Activated CD4-positive, alpha-beta T cell treated with anti-CD3 and anti-CD28 coated beads, Interleukin-2, amount 10 ng/mL, durations not matched to agents 24 days and 14 days (primary cell): ENCODE measurements at regions not wholly inside any gene's neighbourhood (a gene's known extent, or its start where the extent isn't known, plus 50 kb on each side); places are given as distances from the start of the nearest gene placed in this dataset.

ENCODE experiments used
- DNase-seq: peaks from one replicate; pipeline ENCODE4 v3.0.0; 2022
- H3K27ac Mint-ChIP-seq: one replicate; pipeline ENCODE4 v1.8.0; 2022; ENCODE audit warnings: mild to moderate bottlenecking, mixed read lengths
- H3K27me3 Mint-ChIP-seq: one replicate; pipeline ENCODE4 v1.8.0; 2022; ENCODE audit warnings: mixed read lengths
- H3K36me3 Mint-ChIP-seq: one replicate; pipeline ENCODE4 v1.8.0; 2022; ENCODE audit warnings: low read depth, mild to moderate bottlenecking, mixed read lengths
- H3K4me1 Mint-ChIP-seq: one replicate; pipeline ENCODE4 v1.8.0; 2021; ENCODE audit warnings: mixed read lengths
- H3K4me3 Mint-ChIP-seq: one replicate; pipeline ENCODE4 v1.8.0; 2022; ENCODE audit warnings: mild to moderate bottlenecking, moderate library complexity, mixed read lengths
- H3K9me3 Mint-ChIP-seq: one replicate; pipeline ENCODE4 v1.8.0; 2021; ENCODE audit warnings: mixed read lengths
- intact Hi-C: fragments of 100-400 bp; cut with micrococcal nuclease; formaldehyde crosslinking; loops from one replicate; pipeline ENCODE4 v1.15.1; 2023

- no peaks in the 10 kb centered on the region for H3K36me3 Mint-ChIP-seq
- no peaks in the 10 kb centered on the region for H3K4me1 Mint-ChIP-seq
- DNase-seq = no peak
- intact Hi-C loops = no loop called here
- peaks cover 8% of the 10 kb centered on the region for H3K9me3 Mint-ChIP-seq
- no peak overlapping the region for H3K4me3 Mint-ChIP-seq
- H3K27me3 Mint-ChIP-seq = no peaks in the 10 kb centered on the region
- no peak overlapping the region for H3K27ac Mint-ChIP-seq
Observed at GRCh38 chr10:130230036-130230435, 93.8 kb downstream of the GLRX3 start.

GRCh38 chr10:130230611-130231010 lies 94.4 kb downstream of the GLRX3 start:
- no peak overlapping the region for H3K4me3 Mint-ChIP-seq
- no peaks in the 10 kb centered on the region for H3K27me3 Mint-ChIP-seq
- intact Hi-C loops = no loop called here
- DNase-seq = no peak
- no peaks in the 10 kb centered on the region for H3K36me3 Mint-ChIP-seq
- no peaks in the 10 kb centered on the region for H3K4me1 Mint-ChIP-seq
- no peak overlapping the region for H3K27ac Mint-ChIP-seq
- peaks cover 8% of the 10 kb centered on the region for H3K9me3 Mint-ChIP-seq

- Mint-ChIP-seq H3K27me3 (no peaks in the 10 kb centered on the region), H3K9me3 (peaks cover 8% of the 10 kb centered on the region), H3K4me3 (no peak overlapping the region), H3K27ac (no peak overlapping the region), H3K4me1 (no peaks in the 10 kb centered on the region), H3K36me3 (no peaks in the 10 kb centered on the region)
- intact Hi-C loops = no loop called here
- DNase-seq = no peak
Observed at GRCh38 chr10:130231251-130231741, 95.1 kb downstream of the GLRX3 start.

GRCh38 chr10:130232166-130233034 lies 96.2 kb downstream of the GLRX3 start:
- H3K9me3 Mint-ChIP-seq = peaks cover 2% of the 10 kb centered on the region
- no peaks in the 10 kb centered on the region for H3K4me1 Mint-ChIP-seq
- H3K4me3 Mint-ChIP-seq = no peak overlapping the region
- no peaks in the 10 kb centered on the region for H3K27me3 Mint-ChIP-seq
- no peak for DNase-seq
- no peaks in the 10 kb centered on the region for H3K36me3 Mint-ChIP-seq
- intact Hi-C loops = no loop called here
- no peak overlapping the region for H3K27ac Mint-ChIP-seq

- Mint-ChIP-seq H3K9me3 (no peaks in the 10 kb centered on the region), H3K4me1 (no peaks in the 10 kb centered on the region), H3K36me3 (no peaks in the 10 kb centered on the region), H3K27ac (no peak overlapping the region), H3K27me3 (no peaks in the 10 kb centered on the region), H3K4me3 (no peak overlapping the region)
- intact Hi-C loops = no loop called here
- no peak for DNase-seq
Observed at GRCh38 chr10:130233035-130233360, 96.8 kb downstream of the GLRX3 start.

GRCh38 chr10:130233426-130233825 lies 97.2 kb downstream of the GLRX3 start:
- Mint-ChIP-seq H3K4me1 (no peaks in the 10 kb centered on the region), H3K27ac (no peak overlapping the region), H3K36me3 (no peaks in the 10 kb centered on the region), H3K4me3 (no peak overlapping the region), H3K9me3 (no peaks in the 10 kb centered on the region), H3K27me3 (no peaks in the 10 kb centered on the region)
- no peak for DNase-seq
- intact Hi-C loops = no loop called here

GRCh38 chr10:130234171-130234965 lies 98.2 kb downstream of the GLRX3 start:
- Mint-ChIP-seq H3K36me3 (no peaks in the 10 kb centered on the region), H3K4me3 (no peak overlapping the region)

GRCh38 chr10:130236711-130237110 lies 100.5 kb downstream of the GLRX3 start:
- Mint-ChIP-seq H3K27ac (no peak overlapping the region), H3K36me3 (no peaks in the 10 kb centered on the region), H3K4me3 (no peak overlapping the region), H3K4me1 (no peaks in the 10 kb centered on the region), H3K9me3 (peaks cover 2% of the 10 kb centered on the region), H3K27me3 (peaks cover 10% of the 10 kb centered on the region)
- DNase-seq = no peak
- intact Hi-C loops = no loop called here

More at GRCh38 chr10:130234171-130234965, 98.2 kb downstream of the GLRX3 start:
- Mint-ChIP-seq H3K27ac (no peak overlapping the region), H3K27me3 (peaks cover 5% of the 10 kb centered on the region), H3K9me3 (no peaks in the 10 kb centered on the region), H3K4me1 (no peaks in the 10 kb centered on the region)
- intact Hi-C loops = no loop called here
- no peak for DNase-seq

GRCh38 chr10:130240409-130240808 lies 104.2 kb downstream of the GLRX3 start:
- Mint-ChIP-seq H3K9me3 (peaks cover 7% of the 10 kb centered on the region), H3K27me3 (peaks cover 16% of the 10 kb centered on the region), H3K4me3 (no peak overlapping the region), H3K27ac (no peak overlapping the region), H3K36me3 (no peaks in the 10 kb centered on the region), H3K4me1 (peaks cover 2% of the 10 kb centered on the region)
- intact Hi-C loops = no loop called here
- no peak for DNase-seq

- peaks cover 16% of the 10 kb centered on the region for H3K27me3 Mint-ChIP-seq
- H3K4me3 Mint-ChIP-seq = no peak overlapping the region
- H3K4me1 Mint-ChIP-seq = peaks cover 2% of the 10 kb centered on the region
- DNase-seq = no peak
- intact Hi-C loops = no loop called here
- peaks cover 7% of the 10 kb centered on the region for H3K9me3 Mint-ChIP-seq
- no peaks in the 10 kb centered on the region for H3K36me3 Mint-ChIP-seq
- H3K27ac Mint-ChIP-seq = no peak overlapping the region
Observed at GRCh38 chr10:130242513-130242912, 106.3 kb downstream of the GLRX3 start.

GRCh38 chr10:130243015-130243414 lies 106.8 kb downstream of the GLRX3 start:
- Mint-ChIP-seq H3K27ac (no peak overlapping the region), H3K4me3 (no peak overlapping the region), H3K27me3 (peaks cover 16% of the 10 kb centered on the region), H3K4me1 (peaks cover 2% of the 10 kb centered on the region), H3K9me3 (peaks cover 7% of the 10 kb centered on the region), H3K36me3 (no peaks in the 10 kb centered on the region)
- DNase-seq = no peak
- intact Hi-C loops = no loop called here

- Mint-ChIP-seq H3K4me3 (no peak overlapping the region), H3K4me1 (peaks cover 2% of the 10 kb centered on the region), H3K27me3 (peaks cover 11% of the 10 kb centered on the region), H3K36me3 (no peaks in the 10 kb centered on the region), H3K9me3 (peaks cover 7% of the 10 kb centered on the region), H3K27ac (no peak overlapping the region)
- intact Hi-C loops = no loop called here
- no peak for DNase-seq
Observed at GRCh38 chr10:130244031-130244927, 108.1 kb downstream of the GLRX3 start.

- Mint-ChIP-seq H3K4me1 (peaks cover 2% of the 10 kb centered on the region), H3K36me3 (no peaks in the 10 kb centered on the region), H3K27me3 (peaks cover 11% of the 10 kb centered on the region), H3K4me3 (no peak overlapping the region), H3K27ac (no peak overlapping the region), H3K9me3 (peaks cover 7% of the 10 kb centered on the region)
- intact Hi-C loops = no loop called here
- DNase-seq = no peak
Observed at GRCh38 chr10:130244928-130245495, 108.8 kb downstream of the GLRX3 start.
